HG02938 (cell line): ENCODE measurements at regions not wholly inside any gene's neighbourhood (a gene's known extent, or its start where the extent isn't known, plus 50 kb on each side); places are given as distances from the start of the nearest gene placed in this dataset.

ENCODE experiments used
- ATAC-seq: cut with Tn5 transposase; IDR thresholded peaks from one replicate; pipeline ENCODE4 v1.9.1; 2021; ENCODE audit warnings: mild to moderate bottlenecking, moderate library complexity; ENCODE audit not compliant: unreplicated experiment

DNA sequence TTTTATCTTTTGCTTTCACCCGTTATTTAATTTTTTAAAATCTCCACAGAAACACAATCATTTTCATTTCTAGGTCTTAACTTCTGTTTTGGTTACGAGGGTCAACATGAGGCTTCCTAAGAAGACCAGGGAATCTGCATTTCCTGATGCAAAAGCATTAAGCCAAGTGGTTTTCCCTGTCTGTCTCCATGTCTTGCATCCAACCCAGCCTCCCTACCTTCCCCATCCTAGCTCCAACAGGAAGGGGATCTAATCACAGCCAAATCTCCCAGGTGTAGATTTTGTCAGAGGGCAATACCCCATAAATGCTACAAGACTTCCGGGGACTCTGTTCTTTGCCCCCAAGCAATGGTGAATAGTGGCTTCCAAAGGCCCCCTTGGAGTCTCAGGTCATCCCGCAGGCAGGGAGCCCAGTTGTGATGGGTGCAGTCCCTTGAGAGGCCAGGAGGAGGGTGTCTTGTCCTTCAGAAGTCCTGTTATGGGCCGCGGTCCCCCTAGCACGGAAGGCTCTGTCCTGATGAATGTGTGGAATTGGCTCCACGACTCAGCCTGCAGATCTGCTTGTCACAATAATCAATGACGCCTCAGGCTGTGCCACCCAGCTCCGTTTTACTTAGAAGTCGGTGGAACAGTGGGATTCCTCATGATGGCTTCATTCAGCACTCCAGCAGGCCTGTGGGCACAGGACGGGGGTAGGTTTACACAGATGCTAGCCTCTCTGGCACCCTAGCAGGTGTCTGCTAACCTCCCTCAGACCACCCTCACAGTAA, 141.1 kb downstream of the RGS9 start:
- ATAC-seq, result no peak

DNA sequence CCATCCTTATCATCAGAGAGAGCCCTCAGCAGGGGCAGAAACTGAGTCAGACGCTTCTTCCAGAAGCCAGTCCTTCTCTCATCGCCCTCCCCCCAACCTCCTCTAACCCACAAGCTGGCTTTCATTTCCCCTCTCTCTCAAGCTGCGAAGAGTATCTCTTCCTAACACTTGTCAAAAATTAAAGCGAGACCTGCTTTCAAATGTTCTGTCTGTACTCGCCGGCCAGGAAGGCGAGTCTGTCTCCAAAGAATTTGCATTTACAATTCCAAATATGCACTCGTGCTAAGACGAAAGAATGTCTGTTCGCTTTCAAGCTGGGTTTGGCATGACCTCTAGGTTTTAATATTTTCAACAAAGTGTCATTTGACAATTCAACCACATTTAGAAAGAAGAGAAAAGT, 140.4 kb downstream of the RGS9 start:
- ATAC-seq, result no peak
